ENCODE measurements at regions not wholly inside any gene's neighbourhood (a gene's known extent, or its start where the extent isn't known, plus 50 kb on each side); places are given as distances from the start of the nearest gene placed in this dataset.

- Histone ChIP-seq H3K27me3 (no peaks in the 10 kb centered on the region), H3K9me3 (no peaks in the 10 kb centered on the region), H3K4me3 (ENCODE audit: low read depth, low read length) (no peak overlapping the region), H3K4me1 (no peaks in the 10 kb centered on the region), H3K36me3 (no peaks in the 10 kb centered on the region)
- no peak for TF ChIP-seq CTCF (IDR thresholded peaks at IDR 0.05; ENCODE audit: low read depth, low read length)
- no peak for DNase-seq
Observed at GRCh38 chr9:115671963-115672305, 481.7 kb upstream of the PAPPA start.

- Histone ChIP-seq H3K36me3 (no peaks in the 10 kb centered on the region), H3K27me3 (no peaks in the 10 kb centered on the region), H3K4me1 (no peaks in the 10 kb centered on the region), H3K9me3 (no peaks in the 10 kb centered on the region), H3K4me3 (ENCODE audit: low read depth, low read length) (no peak overlapping the region)
- no peak for TF ChIP-seq CTCF (IDR thresholded peaks at IDR 0.05; ENCODE audit: low read depth, low read length)
- DNase-seq, result no peak
Observed at GRCh38 chr9:115672477-115673316, 480.9 kb upstream of the PAPPA start.

GRCh38 chr9:115673599-115673998 lies 480.0 kb upstream of the PAPPA start:
- DNase-seq, result no peak
- TF ChIP-seq CTCF (IDR thresholded peaks at IDR 0.05; ENCODE audit: low read depth, low read length), result no peak
- no peaks in the 10 kb centered on the region for H3K4me1 ChIP-seq
- no peaks in the 10 kb centered on the region for H3K36me3 ChIP-seq
- H3K27me3 ChIP-seq, result no peaks in the 10 kb centered on the region
- no peak overlapping the region for H3K4me3 ChIP-seq (ENCODE audit: low read depth, low read length)
- no peaks in the 10 kb centered on the region for H3K9me3 ChIP-seq

GRCh38 chr9:115674091-115674490 lies 479.5 kb upstream of the PAPPA start:
- H3K36me3 ChIP-seq, result no peaks in the 10 kb centered on the region
- H3K9me3 ChIP-seq, result no peaks in the 10 kb centered on the region
- no peak overlapping the region for H3K4me3 ChIP-seq (ENCODE audit: low read depth, low read length)
- DNase-seq, result no peak
- no peaks in the 10 kb centered on the region for H3K4me1 ChIP-seq
- H3K27me3 ChIP-seq, result no peaks in the 10 kb centered on the region
- TF ChIP-seq CTCF (IDR thresholded peaks at IDR 0.05; ENCODE audit: low read depth, low read length), result no peak

- Histone ChIP-seq H3K4me3 (ENCODE audit: low read depth, low read length) (no peak overlapping the region), H3K36me3 (no peaks in the 10 kb centered on the region), H3K9me3 (no peaks in the 10 kb centered on the region), H3K27me3 (no peaks in the 10 kb centered on the region), H3K4me1 (no peaks in the 10 kb centered on the region)
- DNase-seq, result no peak
- no peak for TF ChIP-seq CTCF (IDR thresholded peaks at IDR 0.05; ENCODE audit: low read depth, low read length)
Observed at GRCh38 chr9:115675834-115676233, 477.8 kb upstream of the PAPPA start.

GRCh38 chr9:115680231-115680630 lies 473.4 kb upstream of the PAPPA start:
- Histone ChIP-seq H3K36me3 (no peaks in the 10 kb centered on the region), H3K4me1 (no peaks in the 10 kb centered on the region), H3K4me3 (ENCODE audit: low read depth, low read length) (no peak overlapping the region), H3K9me3 (no peaks in the 10 kb centered on the region), H3K27me3 (no peaks in the 10 kb centered on the region)
- DNase-seq, result no peak
- no peak for TF ChIP-seq CTCF (IDR thresholded peaks at IDR 0.05; ENCODE audit: low read depth, low read length)
